HepG2 (cell line): ENCODE measurements at regions not wholly inside any gene's neighbourhood (a gene's known extent, or its start where the extent isn't known, plus 50 kb on each side); places are given as distances from the start of the nearest gene placed in this dataset.

Experiments used
- ATAC-seq: fragments of 200-7000 bp; cut with Tn5 transposase; 3 replicates; pipeline ENCODE4 v1.9.1; 2020; ENCODE audit warnings: mild to moderate bottlenecking, moderate library complexity
- BruUV-seq: library from RNA; stranded (reverse); fragments of 400-500 nt; replicated peaks from 2 replicates; lab custom pipeline; 2021; lab: Mats Ljungman, UMichigan
- CTCF ChIA-PET: fragments of 300-600 bp; formaldehyde crosslinking; extraction: SDS; loops from one replicate; lab custom pipeline; 2021; ENCODE audit warnings: low total read pairs, inconsistent platforms, low intra/inter-chr PET ratio; lab: Yijun Ruan, JAX
- POLR2A ChIA-PET: fragments of 350-600 bp; sonication (Branson Sonifier 250); formaldehyde crosslinking; loops from one replicate; lab custom pipeline; 2020; ENCODE audit warnings: antibody characterized with exemption, inconsistent platforms; lab: Yijun Ruan, JAX
- DNase-seq: peaks from one replicate; pipeline ENCODE4 v3.0.0-alpha.2; 2015; ENCODE audit warnings: low spot score
- FAIRE-seq: peaks from 3 replicates; lab custom pipeline; 2011; peaks lifted over from hg19 to GRCh38; lab: Jason Lieb, UNC
- H2AFZ ChIP-seq: one replicate; pipeline ENCODE4 v1.6.1; 2011; ENCODE audit warnings: low read length, inconsistent platforms
- H3K27ac ChIP-seq: fragments of 300-600 bp; 3 replicates; pipeline ENCODE4 v1.8.0; 2011; ENCODE audit warnings: mixed run types, mild to moderate bottlenecking, mixed read lengths, low read length, inconsistent platforms; ENCODE audit not compliant: insufficient read depth; ENCODE audit errors: extremely low read length
- H3K27me3 ChIP-seq, 2 experiments: fragments of 200-600 bp in 1 of 2; 2 replicates in 1 of 2; 3 replicates in 1 of 2; pipeline versions ENCODE4 v1.6.0 to v1.8.0; 2011; ENCODE audit warnings: low read length in 2 of 2, mild to moderate bottlenecking in 2 of 2, moderate library complexity in 2 of 2, inconsistent platforms in 1 of 2; ENCODE audit not compliant: insufficient read depth in 2 of 2, control insufficient read depth in 1 of 2
- H3K36me3 ChIP-seq, 2 experiments: fragments of 200-600 bp in 1 of 2; replicated peaks in 1 of 2; 2 replicates in 1 of 2; 3 replicates in 1 of 2; pipeline versions ENCODE4 v1.5.1 to v1.8.0; 2011; ENCODE audit warnings: low read length in 2 of 2, inconsistent platforms in 1 of 2; ENCODE audit not compliant: insufficient read depth in 2 of 2, control insufficient read depth in 1 of 2
- H3K4me1 ChIP-seq: 2 replicates; pipeline ENCODE4 v1.5.1; 2012; ENCODE audit warnings: low read length, inconsistent platforms; ENCODE audit not compliant: insufficient read depth
- H3K4me2 ChIP-seq: 2 replicates; pipeline ENCODE4 v1.6.0; 2011; ENCODE audit warnings: low read depth, low read length, inconsistent platforms
- H3K4me3 ChIP-seq, 3 experiments: fragments of 200-600 bp in 1 of 3; sonication (generic), shearing (Covaris generic) in 1 of 3; replicated peaks in 1 of 3; 2 replicates each; pipeline ENCODE4 v1.5.1; 2011 to 2016; ENCODE audit warnings: low read length in 3 of 3, inconsistent platforms in 2 of 3, low read depth in 2 of 3, mild to moderate bottlenecking in 2 of 3, control low read depth in 1 of 3, mixed read lengths in 1 of 3; ENCODE audit not compliant: insufficient read depth in 1 of 3
- H3K79me2 ChIP-seq: one replicate; pipeline ENCODE4 v1.6.1; 2011; ENCODE audit warnings: low read length, inconsistent platforms; ENCODE audit not compliant: insufficient read depth
- H3K9ac ChIP-seq: 2 replicates; pipeline ENCODE4 v1.6.0; 2011; ENCODE audit warnings: mild to moderate bottlenecking, low read depth, low read length, inconsistent platforms; ENCODE audit not compliant: insufficient read depth
- H3K9me3 ChIP-seq: 2 replicates; pipeline ENCODE4 v1.5.1; 2012; ENCODE audit warnings: mild to moderate bottlenecking, low read length
- H4K20me1 ChIP-seq: 2 replicates; pipeline ENCODE4 v1.6.0; 2011; ENCODE audit warnings: inconsistent platforms, mild to moderate bottlenecking, low read length, moderate library complexity; ENCODE audit not compliant: insufficient read depth
- ELF4 ChIP-seq: sonication (generic); formaldehyde crosslinking; IDR thresholded peaks from 2 replicates; pipeline ENCODE4 v1.5.0; 2020; ENCODE audit warnings: missing genetic modification reagents, mild to moderate bottlenecking, moderate library complexity, borderline replicate concordance
- FOXJ3 ChIP-seq: sonication (generic); formaldehyde crosslinking; IDR thresholded peaks from 2 replicates; pipeline ENCODE4 v1.4.0; 2020; ENCODE audit warnings: missing genetic modification reagents, mild to moderate bottlenecking, borderline replicate concordance
- FOXO4 ChIP-seq: sonication (generic); formaldehyde crosslinking; conservative IDR thresholded peaks from 2 replicates; pipeline ENCODE4 v1.8.1; 2023; ENCODE audit warnings: missing genetic modification reagents
- KDM5A ChIP-seq: fragments of 200-600 bp; sonication (generic); IDR thresholded peaks from 2 replicates; pipeline ENCODE4 v1.7.0; 2018; ENCODE audit warnings: antibody characterized with exemption, mild to moderate bottlenecking, low read length, borderline replicate concordance
- KLF9 ChIP-seq: IDR thresholded peaks from 2 replicates; pipeline ENCODE4 v1.6.1; 2016; ENCODE audit warnings: low read depth
- MAF1 ChIP-seq: sonication (generic); formaldehyde crosslinking; IDR thresholded peaks from 2 replicates; pipeline ENCODE4 v1.5.0; 2020; ENCODE audit warnings: missing genetic modification reagents, borderline replicate concordance
- RARG ChIP-seq: sonication (generic); formaldehyde crosslinking; IDR thresholded peaks from 2 replicates; pipeline ENCODE4 v1.4.0; 2020; ENCODE audit warnings: low read depth, mild to moderate bottlenecking, missing genetic modification reagents
- SOX13 ChIP-seq, 3 experiments: fragments of 450-650 bp in 1 of 3; sonication (generic) in 1 of 3; formaldehyde crosslinking in 1 of 3; IDR thresholded peaks in 2 of 3; conservative IDR thresholded peaks in 1 of 3; 2 replicates each; pipeline versions ENCODE4 v1.5.0 to v1.6.1; 2016 to 2020; ENCODE audit warnings: antibody characterized with exemption in 1 of 3, mild to moderate bottlenecking in 1 of 3, missing compliant biosample characterization in 1 of 3, missing genetic modification reagents in 1 of 3, moderate library complexity in 1 of 3
- ZNF143 ChIP-seq: sonication (generic); formaldehyde crosslinking; IDR thresholded peaks from 2 replicates; pipeline ENCODE4 v1.4.0; 2020; ENCODE audit warnings: missing genetic modification reagents
- ZNF598 ChIP-seq: sonication (generic); formaldehyde crosslinking; IDR thresholded peaks from 2 replicates; pipeline ENCODE4 v1.5.1; 2020; ENCODE audit warnings: mild to moderate bottlenecking, missing genetic modification reagents, borderline replicate concordance
- ZNF607 ChIP-seq: sonication (generic); formaldehyde crosslinking; IDR thresholded peaks from 2 replicates; pipeline ENCODE4 v1.5.1; 2020; ENCODE audit warnings: missing genetic modification reagents, mild to moderate bottlenecking, borderline replicate concordance
- ZNF652 ChIP-seq: IDR thresholded peaks from 2 replicates; pipeline ENCODE4 v1.6.1; 2016; ENCODE audit warnings: low read depth, borderline replicate concordance
- ZNF782 ChIP-seq: sonication (generic); formaldehyde crosslinking; IDR thresholded peaks from 2 replicates; pipeline ENCODE4 v1.4.0; 2020; ENCODE audit warnings: missing genetic modification reagents, mild to moderate bottlenecking, borderline replicate concordance
- ZNF792 ChIP-seq: IDR thresholded peaks from 2 replicates; pipeline ENCODE4 v1.6.1; 2016
- WGBS: methylation state at CpG from one replicate; pipeline ENCODE4 v1.1.6; 2017; ENCODE audit warnings: low lambda C conversion rate; 5-methylcytosine and 5-hydroxymethylcytosine counted together
- in situ Hi-C: cut with HindIII; loops from 2 replicates; pipeline ENCODE4 v1.10.0; 2017; ENCODE audit warnings: low pct_unique_long_range_greater_than_20kb; ENCODE audit not compliant: extremely low pct_ligation_motif_present
- intact Hi-C: fragments of 100-400 bp; cut with micrococcal nuclease; formaldehyde crosslinking; loops from one replicate; pipeline ENCODE4 v1.10.0; 2022; ENCODE audit not compliant: unreplicated experiment
- TF ChIP-seq, protein P1 (sequence below): sonication (generic); formaldehyde crosslinking; IDR thresholded peaks from 2 replicates; pipeline ENCODE4 v1.4.0; 2020; ENCODE audit warnings: mild to moderate bottlenecking, missing genetic modification reagents

DNA sequence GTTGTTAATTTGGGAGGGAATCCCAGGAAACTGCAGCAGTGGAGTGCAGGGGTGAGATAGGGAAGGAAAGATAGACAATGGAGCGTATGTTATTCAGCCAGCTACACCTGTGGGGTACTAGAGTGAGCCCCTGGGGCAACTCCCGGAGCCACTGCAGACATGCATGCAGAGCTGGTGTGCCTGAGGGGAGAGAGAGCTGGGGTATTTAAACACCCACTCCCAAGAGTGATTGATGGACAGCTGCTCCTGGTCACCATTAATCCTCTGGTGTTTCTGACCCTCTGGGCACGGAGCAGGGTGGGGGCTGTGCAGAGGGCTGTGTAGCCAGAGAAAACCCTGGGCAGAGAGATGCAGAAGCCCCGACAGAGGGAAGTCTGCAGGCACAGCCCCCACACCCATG is 146.7 kb upstream of the CDH4 start:
- ChIA-PET POLR2A (no interaction called here), CTCF (no interaction called here)
- in situ Hi-C loops = no loop called here
- Histone ChIP-seq H3K79me2 (no peaks in the 10 kb centered on the region), H3K9me3 (peaks cover 12% of the 10 kb centered on the region; the same call in 1 of the 2 replicates), H3K4me2 (no peak overlapping the region), H2AFZ (no peak overlapping the region), H4K20me1 (no peaks in the 10 kb centered on the region), H3K4me1 (no peaks in the 10 kb centered on the region), H3K9ac (no peak overlapping the region), H3K4me3 (no peak overlapping the region), H3K27me3 (peaks cover 0 to 13% of the 10 kb centered on the region in 2 experiments; a peak in 3 of 5 replicates), H3K36me3 (no peaks in the 10 kb centered on the region), H3K27ac (no peak overlapping the region)
- no peak for FAIRE-seq
- 3% methylated on average over 4 of the region's 4 CpGs for WGBS
- TF ChIP-seq MAF1 (CRISPR knock-in tag) = no peak
- TF ChIP-seq ZNF598 (CRISPR knock-in tag) = no peak
- TF ChIP-seq KDM5A = no peak
- no peak for TF ChIP-seq FOXJ3 (CRISPR knock-in tag)
- TF ChIP-seq, protein P1, sequence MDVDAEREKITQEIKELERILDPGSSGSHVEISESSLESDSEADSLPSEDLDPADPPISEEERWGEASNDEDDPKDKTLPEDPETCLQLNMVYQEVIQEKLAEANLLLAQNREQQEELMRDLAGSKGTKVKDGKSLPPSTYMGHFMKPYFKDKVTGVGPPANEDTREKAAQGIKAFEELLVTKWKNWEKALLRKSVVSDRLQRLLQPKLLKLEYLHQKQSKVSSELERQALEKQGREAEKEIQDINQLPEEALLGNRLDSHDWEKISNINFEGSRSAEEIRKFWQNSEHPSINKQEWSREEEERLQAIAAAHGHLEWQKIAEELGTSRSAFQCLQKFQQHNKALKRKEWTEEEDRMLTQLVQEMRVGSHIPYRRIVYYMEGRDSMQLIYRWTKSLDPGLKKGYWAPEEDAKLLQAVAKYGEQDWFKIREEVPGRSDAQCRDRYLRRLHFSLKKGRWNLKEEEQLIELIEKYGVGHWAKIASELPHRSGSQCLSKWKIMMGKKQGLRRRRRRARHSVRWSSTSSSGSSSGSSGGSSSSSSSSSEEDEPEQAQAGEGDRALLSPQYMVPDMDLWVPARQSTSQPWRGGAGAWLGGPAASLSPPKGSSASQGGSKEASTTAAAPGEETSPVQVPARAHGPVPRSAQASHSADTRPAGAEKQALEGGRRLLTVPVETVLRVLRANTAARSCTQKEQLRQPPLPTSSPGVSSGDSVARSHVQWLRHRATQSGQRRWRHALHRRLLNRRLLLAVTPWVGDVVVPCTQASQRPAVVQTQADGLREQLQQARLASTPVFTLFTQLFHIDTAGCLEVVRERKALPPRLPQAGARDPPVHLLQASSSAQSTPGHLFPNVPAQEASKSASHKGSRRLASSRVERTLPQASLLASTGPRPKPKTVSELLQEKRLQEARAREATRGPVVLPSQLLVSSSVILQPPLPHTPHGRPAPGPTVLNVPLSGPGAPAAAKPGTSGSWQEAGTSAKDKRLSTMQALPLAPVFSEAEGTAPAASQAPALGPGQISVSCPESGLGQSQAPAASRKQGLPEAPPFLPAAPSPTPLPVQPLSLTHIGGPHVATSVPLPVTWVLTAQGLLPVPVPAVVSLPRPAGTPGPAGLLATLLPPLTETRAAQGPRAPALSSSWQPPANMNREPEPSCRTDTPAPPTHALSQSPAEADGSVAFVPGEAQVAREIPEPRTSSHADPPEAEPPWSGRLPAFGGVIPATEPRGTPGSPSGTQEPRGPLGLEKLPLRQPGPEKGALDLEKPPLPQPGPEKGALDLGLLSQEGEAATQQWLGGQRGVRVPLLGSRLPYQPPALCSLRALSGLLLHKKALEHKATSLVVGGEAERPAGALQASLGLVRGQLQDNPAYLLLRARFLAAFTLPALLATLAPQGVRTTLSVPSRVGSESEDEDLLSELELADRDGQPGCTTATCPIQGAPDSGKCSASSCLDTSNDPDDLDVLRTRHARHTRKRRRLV (CRISPR knock-in tag) = no peak
- no peak for TF ChIP-seq ZNF607 (CRISPR knock-in tag)
- TF ChIP-seq ZNF143 (CRISPR knock-in tag) = no peak
- no peak for TF ChIP-seq KLF9 (CRISPR knock-in tag)
- TF ChIP-seq FOXO4 (CRISPR knock-in tag) = no peak
- TF ChIP-seq ZNF792 (CRISPR knock-in tag) = no peak
- TF ChIP-seq ELF4 = no peak
- TF ChIP-seq ZNF652 (CRISPR knock-in tag) = no peak
- no peak for TF ChIP-seq ZNF782 (CRISPR knock-in tag)
- no peak for TF ChIP-seq SOX13 (IDR thresholded peaks at IDR 0.05)
- TF ChIP-seq SOX13 (CRISPR knock-in tag; conservative IDR thresholded peaks at IDR 0.05 in 1 of 2, IDR thresholded peaks at IDR 0.05 in 1 of 2) = no peak
- TF ChIP-seq RARG (CRISPR knock-in tag) = no peak
- no peak for DNase-seq
- BruUV-seq = no TSS peak
- intact Hi-C loops = no loop called here
- ATAC-seq = no peak
